Caco-2 (cell line): ENCODE measurements at regions not wholly inside any gene's neighbourhood (a gene's known extent, or its start where the extent isn't known, plus 50 kb on each side); places are given as distances from the start of the nearest gene placed in this dataset.

Source experiments
- BruUV-seq: library from RNA; stranded (reverse); fragments of 400-500 nt; replicated peaks from 2 replicates; lab custom pipeline; 2021; lab: Mats Ljungman, UMichigan
- CTCF ChIA-PET: fragments of 300-600 bp; sonication (Branson Sonifier 250); formaldehyde crosslinking; loops from one replicate; lab custom pipeline; 2022; ENCODE audit warnings: antibody characterized with exemption; lab: Charles Lee
- POLR2A ChIA-PET: fragments of 300-600 bp; sonication (Branson Sonifier 250); formaldehyde crosslinking; loops from one replicate; lab custom pipeline; 2022; ENCODE audit warnings: antibody characterized with exemption; lab: Charles Lee
- DNase-seq, 2 experiments: peaks; one replicate each; pipeline versions ENCODE4 v3.0.0 to v3.0.0-alpha.2; 2020 to 2022
- H3K27me3 ChIP-seq: replicated peaks from 2 replicates; pipeline ENCODE4 v1.6.0; 2011; ENCODE audit warnings: low read length; ENCODE audit not compliant: control insufficient read depth, insufficient read depth
- H3K36me3 ChIP-seq: 2 replicates; pipeline ENCODE4 v1.5.1; 2011; ENCODE audit warnings: low read length; ENCODE audit not compliant: control insufficient read depth, insufficient read depth
- H3K4me1 ChIP-seq: fragments of 250-450 bp; sonication (Bioruptor Pico); 2 replicates; pipeline ENCODE4 v1.5.1; 2020; ENCODE audit warnings: mild to moderate bottlenecking
- H3K4me3 ChIP-seq: 2 replicates; pipeline ENCODE4 v1.5.1; 2011; ENCODE audit warnings: low read depth, mild to moderate bottlenecking, control low read depth, low read length
- H3K9me3 ChIP-seq: fragments of 250-450 bp; sonication (Bioruptor Pico); 2 replicates; pipeline ENCODE4 v1.5.1; 2020; ENCODE audit warnings: mild to moderate bottlenecking, moderate library complexity
- H3K27ac Mint-ChIP-seq: one replicate; pipeline ENCODE4 v1.8.0; 2022; ENCODE audit warnings: mixed read lengths; ENCODE audit not compliant: unreplicated experiment
- H3K27me3 Mint-ChIP-seq: one replicate; pipeline ENCODE4 v1.8.0; 2022; ENCODE audit warnings: mixed read lengths; ENCODE audit not compliant: insufficient read depth, unreplicated experiment
- H3K36me3 Mint-ChIP-seq: one replicate; pipeline ENCODE4 v1.8.0; 2022; ENCODE audit warnings: mild to moderate bottlenecking, mixed read lengths; ENCODE audit not compliant: insufficient read depth, unreplicated experiment
- H3K4me1 Mint-ChIP-seq: one replicate; pipeline ENCODE4 v1.8.0; 2022; ENCODE audit warnings: low read depth, mixed read lengths; ENCODE audit not compliant: unreplicated experiment
- H3K4me3 Mint-ChIP-seq: one replicate; pipeline ENCODE4 v1.8.0; 2022; ENCODE audit warnings: mild to moderate bottlenecking, moderate library complexity, mixed read lengths; ENCODE audit not compliant: unreplicated experiment
- H3K9me3 Mint-ChIP-seq: one replicate; pipeline ENCODE4 v1.8.0; 2022; ENCODE audit warnings: mixed read lengths; ENCODE audit not compliant: unreplicated experiment
- CTCF ChIP-seq, 2 experiments: fragments of 200-600 bp in 1 of 2; IDR thresholded peaks; 1 replicate in 1 of 2; 2 replicates in 1 of 2; pipeline versions ENCODE4 v1.5.1 to v1.8.0; 2011 to 2022; ENCODE audit warnings: antibody characterized with exemption in 1 of 2, control low read depth in 1 of 2, inconsistent platforms in 1 of 2, low read depth in 1 of 2, low read length in 1 of 2, mild to moderate bottlenecking in 1 of 2, moderate library complexity in 1 of 2; ENCODE audit not compliant: insufficient read depth in 1 of 2, severe bottlenecking in 1 of 2, unreplicated experiment in 1 of 2
- intact Hi-C: fragments of 100-400 bp; cut with micrococcal nuclease; formaldehyde crosslinking; loops from one replicate; pipeline ENCODE4 v1.10.0; 2022; ENCODE audit not compliant: unreplicated experiment

- intact Hi-C loops, result no loop called here
- no peak for DNase-seq
- Mint-ChIP-seq H3K27me3 (no peaks in the 10 kb centered on the region), H3K27ac (no peak overlapping the region), H3K36me3 (no peaks in the 10 kb centered on the region), H3K4me3 (no peak overlapping the region), H3K9me3 (no peaks in the 10 kb centered on the region), H3K4me1 (no peaks in the 10 kb centered on the region)
- no peak overlapping the region for H3K4me3 ChIP-seq
- TF ChIP-seq CTCF (IDR thresholded peaks at IDR 0.05; ENCODE audit: insufficient read depth in 1 of 2, low read depth in 1 of 2, low read length in 1 of 2, severe bottlenecking in 1 of 2, unreplicated experiment in 1 of 2), result no peak
- no TSS peak for BruUV-seq
- no peaks in the 10 kb centered on the region for H3K4me1 ChIP-seq
- POLR2A ChIA-PET, result no interaction called here
- CTCF ChIA-PET, result no interaction called here
- no peaks in the 10 kb centered on the region for H3K36me3 ChIP-seq
- H3K27me3 ChIP-seq, result no peaks in the 10 kb centered on the region
- no peaks in the 10 kb centered on the region for H3K9me3 ChIP-seq
These were observed 269.2 kb upstream of the NRIP1 start for GRCh38 chr21:15333951-15334350.

GRCh38 chr21:15343066-15343465 is 278.3 kb upstream of the NRIP1 start:
- H3K9me3 Mint-ChIP-seq, result peaks cover 10% of the 10 kb centered on the region
- CTCF ChIA-PET, result no interaction called here

GRCh38 chr21:15352009-15352408 is 287.2 kb upstream of the NRIP1 start:
- TF ChIP-seq CTCF (IDR thresholded peaks at IDR 0.05; ENCODE audit: insufficient read depth in 1 of 2, low read depth in 1 of 2, low read length in 1 of 2, severe bottlenecking in 1 of 2, unreplicated experiment in 1 of 2), result no peak
- BruUV-seq, result no TSS peak
- Mint-ChIP-seq H3K27ac (no peak overlapping the region), H3K27me3 (no peaks in the 10 kb centered on the region), H3K4me3 (no peak overlapping the region), H3K4me1 (no peaks in the 10 kb centered on the region), H3K36me3 (no peaks in the 10 kb centered on the region), H3K9me3 (no peaks in the 10 kb centered on the region)
- Histone ChIP-seq H3K4me1 (no peaks in the 10 kb centered on the region), H3K27me3 (no peaks in the 10 kb centered on the region), H3K4me3 (no peak overlapping the region), H3K36me3 (no peaks in the 10 kb centered on the region), H3K9me3 (no peaks in the 10 kb centered on the region)
- DNase-seq, result no peak
- CTCF ChIA-PET, result no interaction called here
- POLR2A ChIA-PET, result no interaction called here
- intact Hi-C loops, result no loop called here

More at GRCh38 chr21:15343066-15343465, 278.3 kb upstream of the NRIP1 start:
- no peaks in the 10 kb centered on the region for H3K9me3 ChIP-seq
- BruUV-seq, result no TSS peak
- POLR2A ChIA-PET, result no interaction called here
- intact Hi-C loops, result no loop called here
- H3K27me3 ChIP-seq, result no peaks in the 10 kb centered on the region
- no peak overlapping the region for H3K4me3 ChIP-seq
- H3K36me3 Mint-ChIP-seq, result no peaks in the 10 kb centered on the region
- DNase-seq, result no peak
- H3K27me3 Mint-ChIP-seq, result peaks cover 9% of the 10 kb centered on the region
- H3K4me3 Mint-ChIP-seq, result no peak overlapping the region
- no peaks in the 10 kb centered on the region for H3K4me1 Mint-ChIP-seq
- no peak overlapping the region for H3K27ac Mint-ChIP-seq
- H3K4me1 ChIP-seq, result no peaks in the 10 kb centered on the region
- no peak for TF ChIP-seq CTCF (IDR thresholded peaks at IDR 0.05; ENCODE audit: insufficient read depth in 1 of 2, low read depth in 1 of 2, low read length in 1 of 2, severe bottlenecking in 1 of 2, unreplicated experiment in 1 of 2)
- no peaks in the 10 kb centered on the region for H3K36me3 ChIP-seq
